GM12892 (cell line): ENCODE measurements at regions not wholly inside any gene's neighbourhood (a gene's known extent, or its start where the extent isn't known, plus 50 kb on each side); places are given as distances from the start of the nearest gene placed in this dataset.

Experiments used
- POLR2A ChIP-seq: IDR thresholded peaks from 2 replicates; pipeline ENCODE4 v1.6.1; 2011; ENCODE audit warnings: low read depth, low read length, control low read depth
- POLR2AphosphoS5 ChIP-seq: IDR thresholded peaks from 2 replicates; pipeline ENCODE4 v1.6.1; 2011; ENCODE audit warnings: low read depth, low read length, control low read depth

DNA sequence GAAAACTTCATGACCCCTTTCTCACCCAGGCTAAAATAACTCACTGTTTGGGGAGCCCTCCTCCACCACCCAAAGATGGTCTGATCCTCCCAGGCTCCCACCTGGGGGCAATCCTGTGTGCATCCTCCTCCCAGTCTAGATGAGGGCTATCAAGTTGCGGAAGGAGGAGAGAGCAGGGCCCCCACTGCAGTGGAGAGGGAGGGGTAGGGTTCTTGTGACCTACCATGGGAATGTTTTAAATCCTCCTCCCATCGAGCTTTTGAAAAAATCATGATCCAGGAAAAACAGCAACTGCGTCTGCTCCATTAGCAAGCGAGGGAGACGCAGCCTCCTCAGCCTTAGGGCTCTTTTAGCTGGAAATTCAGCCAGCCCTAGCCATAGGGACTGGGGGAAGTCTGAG lies 80.0 kb downstream of the NAV1 start:
- TF ChIP-seq POLR2A (no peak), POLR2AphosphoS5 (no peak)
